HG03097 (cell line): ENCODE measurements at regions not wholly inside any gene's neighbourhood (a gene's known extent, or its start where the extent isn't known, plus 50 kb on each side); places are given as distances from the start of the nearest gene placed in this dataset.

Source experiments
- ATAC-seq: cut with Tn5 transposase; IDR thresholded peaks from one replicate; pipeline ENCODE4 v1.9.1; 2021; ENCODE audit not compliant: unreplicated experiment, low FRiP score

DNA sequence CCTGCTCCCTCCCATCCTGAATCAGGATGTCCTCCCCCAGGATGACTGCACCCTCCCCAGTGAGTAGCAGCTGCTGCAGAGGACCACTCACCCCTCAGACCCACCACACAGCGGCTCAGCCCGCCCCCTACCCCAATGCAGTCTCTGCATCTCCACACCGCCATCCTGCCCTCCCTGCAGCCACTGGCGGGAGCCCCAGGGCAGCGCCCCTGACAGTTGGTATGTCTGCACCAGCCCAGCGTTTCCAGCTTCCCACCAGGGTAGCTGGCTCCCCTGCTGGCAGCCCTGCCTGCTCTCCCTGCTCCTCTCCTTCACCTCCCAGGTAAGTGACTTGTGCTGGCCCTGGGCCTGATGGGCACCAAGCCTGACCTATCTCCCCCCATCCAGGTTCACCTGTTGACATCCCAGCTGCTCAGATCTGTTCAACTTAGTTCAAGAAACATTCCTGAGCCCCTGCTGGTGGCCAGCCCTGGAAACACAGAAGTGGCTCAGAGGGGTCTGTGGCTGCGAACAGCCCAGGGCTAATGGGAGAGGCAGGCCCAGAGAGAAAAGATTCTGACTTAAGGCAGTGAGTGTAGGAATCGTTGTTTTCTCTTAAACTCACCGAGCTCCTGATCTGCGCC, 117.7 kb upstream of the RAB6C start:
- no peak for ATAC-seq

DNA sequence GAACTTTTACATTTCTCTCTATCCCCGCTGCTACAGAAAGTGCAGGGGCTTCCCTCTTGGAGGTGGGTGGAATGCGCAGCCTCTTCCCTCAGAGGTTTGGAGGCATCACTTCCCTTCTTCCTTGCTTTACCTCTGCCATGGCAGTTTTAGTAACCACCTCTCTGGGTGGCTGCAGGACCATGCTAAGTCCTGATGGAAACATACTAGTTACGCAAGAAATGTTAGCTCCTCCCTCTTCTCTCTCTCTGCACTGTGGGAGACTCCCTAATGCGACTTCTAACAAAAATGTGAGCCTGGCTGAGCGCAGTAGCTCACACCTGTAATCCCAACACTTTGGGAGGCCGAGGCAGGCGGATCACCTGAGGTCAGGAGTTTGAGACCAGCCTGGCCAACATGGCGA, 116.8 kb upstream of the RAB6C start:
- no peak for ATAC-seq

DNA sequence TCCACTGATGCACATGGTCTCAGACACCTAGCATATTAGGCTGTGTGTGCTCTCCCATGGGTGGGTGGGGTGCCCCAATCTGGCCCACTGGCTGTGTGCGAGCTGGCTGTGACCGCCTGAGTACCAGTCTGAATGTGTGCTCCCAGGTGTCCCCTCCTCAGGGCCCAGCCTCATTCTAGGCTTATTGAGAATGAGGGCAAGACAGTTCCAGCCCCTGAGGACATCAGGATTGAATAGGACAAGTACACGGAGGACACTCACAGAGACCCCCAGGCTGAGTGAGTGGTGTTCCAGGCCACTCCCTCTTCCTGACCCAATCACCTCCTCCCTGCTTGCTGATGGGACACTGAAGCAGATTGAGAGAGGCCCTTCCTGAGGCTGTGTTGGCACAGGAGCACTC, 116.1 kb upstream of the RAB6C start:
- no peak for ATAC-seq

DNA sequence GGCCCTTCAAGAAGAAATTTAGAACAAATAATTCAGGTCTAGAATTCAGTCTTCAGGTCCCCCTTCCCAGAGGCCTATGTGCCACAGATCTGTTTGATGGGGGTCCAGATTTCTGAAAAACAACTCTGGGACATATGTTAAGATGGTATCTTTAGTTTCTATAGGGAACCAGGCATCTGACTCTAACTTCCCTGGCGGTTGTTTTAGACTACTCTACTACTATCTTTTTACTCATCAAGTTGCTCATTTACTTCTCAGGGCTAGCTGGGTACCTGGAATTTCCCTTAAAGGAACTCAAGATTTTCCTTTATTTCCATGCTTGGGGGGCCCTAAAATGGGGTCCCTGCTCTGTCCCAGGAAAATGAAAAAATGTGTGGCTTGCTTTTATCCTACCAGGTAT, 114.7 kb upstream of the RAB6C start:
- peak; percentile 50 for ATAC-seq

DNA sequence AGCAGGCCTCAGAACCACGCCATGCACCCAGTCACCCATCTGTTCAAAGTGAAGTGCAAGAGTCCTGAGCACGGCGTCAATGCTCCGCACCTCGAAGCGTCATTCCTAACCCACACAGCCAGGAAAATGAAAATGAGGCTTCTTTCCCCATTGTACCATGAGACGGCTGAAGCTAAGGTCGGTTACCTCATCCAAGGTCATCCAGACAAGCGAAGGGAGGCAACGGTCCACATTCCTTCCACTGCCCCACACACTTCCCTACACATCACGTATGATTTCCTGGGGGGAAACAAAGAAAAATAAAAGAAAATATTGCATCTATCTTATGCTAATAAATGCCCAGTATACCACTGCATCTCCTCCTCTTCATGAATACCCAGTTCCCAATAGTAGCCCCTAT, 113.5 kb upstream of the RAB6C start:
- no peak for ATAC-seq

DNA sequence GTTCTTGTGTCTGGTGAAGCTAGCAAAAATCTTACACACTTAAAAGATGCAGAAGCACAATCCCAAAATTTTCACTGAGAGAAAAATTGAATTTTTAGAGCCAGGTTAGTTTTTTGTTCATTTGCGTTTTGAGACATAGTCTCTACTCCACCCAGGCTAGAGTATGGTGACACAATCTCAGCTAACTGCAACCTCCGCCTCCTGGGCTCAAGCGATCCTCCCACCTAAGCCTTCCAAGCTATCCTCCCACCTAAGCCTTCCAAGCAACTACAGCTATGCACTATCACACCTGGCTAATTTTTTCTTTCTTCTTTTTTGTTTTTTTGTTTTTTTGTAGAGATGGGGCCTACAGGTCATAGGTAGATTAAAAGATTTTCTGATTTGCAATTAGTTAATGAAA, 113.1 kb upstream of the RAB6C start:
- no peak for ATAC-seq

DNA sequence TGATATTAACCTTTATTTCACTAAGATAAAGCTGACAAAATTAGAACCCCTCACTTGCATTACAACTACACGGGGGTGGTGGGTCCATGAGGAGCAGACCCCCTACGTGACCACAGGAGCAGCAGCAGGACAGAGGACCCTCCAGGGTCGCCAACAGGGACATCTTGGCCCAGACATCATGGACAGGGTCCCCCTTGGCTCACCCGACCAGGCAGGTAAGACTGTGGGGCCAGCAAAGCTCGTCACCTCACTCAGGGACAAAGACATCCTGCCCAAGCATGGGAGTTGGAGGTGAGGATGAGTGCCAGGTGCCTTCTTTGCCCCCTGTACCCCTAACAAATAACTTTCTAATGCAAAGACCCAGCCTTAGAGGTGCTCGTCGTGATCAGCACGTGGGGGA, 111.3 kb upstream of the RAB6C start:
- ATAC-seq = no peak

DNA sequence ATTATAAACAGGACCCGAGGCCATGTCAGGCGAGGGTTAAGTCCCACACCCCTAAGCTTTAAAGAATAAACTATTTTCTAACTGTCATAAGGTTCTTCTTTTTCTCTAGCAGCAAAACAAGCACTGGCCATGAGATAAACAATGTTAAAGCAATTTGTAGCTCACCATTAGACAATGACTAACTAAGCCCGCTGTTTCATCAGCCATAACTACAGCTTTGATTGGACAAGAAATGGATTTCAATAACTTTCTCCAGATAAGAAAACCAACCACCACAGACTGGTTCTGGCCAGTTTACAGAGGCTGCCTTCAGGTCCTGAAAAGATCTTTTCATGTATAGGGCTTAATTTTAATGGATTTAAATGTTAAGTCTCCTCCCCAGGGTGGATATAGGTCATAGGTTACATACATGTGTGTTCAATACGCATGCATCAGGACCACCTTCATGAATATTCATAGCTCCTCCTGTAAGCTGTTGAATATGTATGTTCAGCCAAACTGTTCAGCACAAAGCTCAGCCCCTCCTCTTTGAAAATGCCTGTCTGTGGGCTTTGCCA, 108.7 kb upstream of the RAB6C start:
- ATAC-seq = no peak

DNA sequence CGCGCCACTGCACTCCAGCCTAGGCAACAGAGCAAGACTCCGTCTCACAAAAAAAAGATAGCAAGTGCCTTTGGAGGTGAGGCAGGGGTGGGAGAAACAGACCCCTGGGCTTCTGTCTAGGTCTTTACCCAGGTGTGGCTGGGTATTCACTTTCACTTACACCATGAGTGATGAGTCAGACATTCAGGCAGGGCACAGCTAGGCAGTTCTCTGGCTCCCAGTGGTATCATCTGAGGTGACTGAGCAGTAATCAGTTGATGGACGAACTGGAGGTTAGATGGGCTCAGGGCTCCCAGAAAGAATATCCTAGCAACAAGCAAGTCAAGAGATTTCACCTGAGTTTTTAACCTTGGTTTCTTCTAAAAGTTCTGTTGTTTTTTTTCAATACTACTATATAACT, 107.0 kb upstream of the RAB6C start:
- no peak for ATAC-seq

DNA sequence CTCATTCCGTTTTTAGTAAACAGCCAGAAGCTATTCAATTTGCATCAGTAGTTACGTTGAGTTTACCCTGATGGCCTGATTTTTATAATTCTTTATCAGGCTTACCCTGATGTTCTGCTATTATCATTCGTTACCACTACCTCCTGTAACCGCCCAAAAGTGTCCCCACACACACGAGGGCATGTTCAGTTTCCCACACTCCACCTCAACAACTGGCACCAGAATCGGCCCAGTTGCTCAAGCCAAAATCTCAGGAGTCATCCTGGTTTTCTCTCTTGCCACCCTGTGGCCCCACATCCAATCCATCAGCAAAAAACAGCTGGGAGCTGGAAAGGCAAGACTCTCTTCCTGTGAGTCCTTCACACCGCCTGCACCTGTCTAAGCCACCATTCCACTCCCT, 102.9 kb upstream of the RAB6C start:
- no peak for ATAC-seq

DNA sequence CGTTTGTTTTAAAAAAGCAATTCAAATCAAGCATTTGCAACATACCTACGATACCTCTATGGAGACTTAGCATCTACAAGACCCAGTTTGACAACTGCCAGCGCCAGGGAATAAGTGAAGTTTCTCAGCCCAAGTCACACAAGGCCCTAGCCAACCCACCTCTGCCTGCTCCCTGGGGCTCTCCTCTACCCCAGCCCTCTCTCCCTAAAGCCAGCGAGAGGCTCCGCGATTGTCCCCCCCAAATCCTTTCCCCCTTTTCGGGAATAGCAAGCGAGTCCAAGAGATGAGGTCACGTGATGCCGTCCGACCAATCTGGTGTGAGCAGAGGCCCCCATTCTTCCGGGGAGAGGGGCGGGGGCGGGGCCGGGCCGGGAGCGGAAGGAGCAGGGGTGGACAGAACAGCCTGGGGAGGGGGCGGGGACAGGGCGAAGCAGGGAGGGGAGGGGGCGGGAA, 102.2 kb upstream of the RAB6C start:
- peak; percentile 60 for ATAC-seq

DNA sequence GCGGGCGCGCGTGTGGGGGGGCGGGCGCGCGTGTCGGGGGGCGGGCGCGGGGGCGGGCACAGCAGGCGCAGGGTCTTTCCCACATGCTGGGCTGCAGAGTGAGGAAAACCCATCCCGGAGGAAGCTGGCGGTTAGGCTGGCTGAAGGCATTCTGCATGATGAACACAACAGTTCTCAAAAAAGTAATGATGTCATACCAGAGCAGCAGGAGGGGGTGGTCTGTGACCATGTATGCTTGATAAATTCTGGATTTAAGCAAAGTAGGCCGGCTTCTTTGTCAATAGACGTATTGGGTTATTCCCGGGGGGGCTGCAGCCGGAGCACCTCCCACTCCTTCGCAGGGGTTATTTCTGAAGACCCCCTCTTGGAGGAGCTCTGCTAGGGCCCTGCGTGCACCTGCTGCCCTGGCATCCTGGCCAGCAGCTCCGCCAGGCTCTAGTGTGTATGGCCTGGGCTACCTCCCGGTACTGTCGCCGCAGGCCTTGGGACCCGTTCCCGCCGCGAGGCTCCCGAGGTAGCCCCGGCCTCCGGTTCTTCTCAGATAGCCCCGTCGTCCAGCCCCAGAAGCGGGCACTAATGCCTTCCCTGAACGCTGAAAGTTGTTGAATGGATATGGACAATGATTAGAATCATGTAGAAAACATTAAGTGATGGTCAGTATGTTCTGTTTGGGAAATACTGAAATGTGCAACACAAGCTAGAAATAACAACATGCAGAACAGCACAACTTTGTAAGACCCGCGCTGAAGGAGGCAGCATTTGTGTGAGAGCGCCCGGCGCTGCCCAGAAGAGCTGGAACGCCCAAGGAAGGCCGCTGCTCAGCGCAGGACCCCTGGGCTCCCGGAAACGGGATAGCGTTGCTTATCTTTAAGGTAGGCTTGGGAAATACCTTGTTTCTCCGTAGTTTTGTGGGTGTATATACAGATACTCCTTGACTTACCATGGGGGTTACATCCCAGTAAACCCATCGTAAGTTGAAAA, 101.4 kb upstream of the RAB6C start:
- ATAC-seq = no peak

DNA sequence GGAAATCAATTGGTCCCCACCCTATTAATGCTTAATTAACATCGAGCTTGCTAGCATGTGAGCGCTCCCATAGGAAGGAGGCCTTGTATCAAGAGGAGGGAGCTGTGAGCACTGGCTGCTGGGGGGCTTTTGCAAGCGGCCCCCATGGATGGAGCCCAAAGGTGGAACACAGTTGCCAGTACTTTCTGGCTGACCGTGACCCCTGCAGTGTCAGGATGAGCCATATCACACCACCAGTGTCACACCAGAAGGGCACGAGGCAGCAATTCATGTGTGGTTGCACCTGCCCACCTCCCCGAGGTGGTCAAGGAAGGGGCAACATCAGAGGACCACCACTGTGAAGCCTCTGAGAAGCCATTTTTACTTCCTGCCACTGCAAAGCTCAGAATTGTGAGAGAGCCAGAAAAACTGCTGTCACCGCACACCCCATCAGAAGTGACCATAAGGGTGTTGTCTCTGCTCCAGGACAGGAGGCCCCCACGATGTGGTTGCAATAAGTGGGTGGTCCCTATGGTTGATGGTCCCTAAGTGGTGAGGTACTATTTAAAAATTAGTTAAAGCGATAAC, 99.8 kb upstream of the RAB6C start:
- ATAC-seq = no peak

DNA sequence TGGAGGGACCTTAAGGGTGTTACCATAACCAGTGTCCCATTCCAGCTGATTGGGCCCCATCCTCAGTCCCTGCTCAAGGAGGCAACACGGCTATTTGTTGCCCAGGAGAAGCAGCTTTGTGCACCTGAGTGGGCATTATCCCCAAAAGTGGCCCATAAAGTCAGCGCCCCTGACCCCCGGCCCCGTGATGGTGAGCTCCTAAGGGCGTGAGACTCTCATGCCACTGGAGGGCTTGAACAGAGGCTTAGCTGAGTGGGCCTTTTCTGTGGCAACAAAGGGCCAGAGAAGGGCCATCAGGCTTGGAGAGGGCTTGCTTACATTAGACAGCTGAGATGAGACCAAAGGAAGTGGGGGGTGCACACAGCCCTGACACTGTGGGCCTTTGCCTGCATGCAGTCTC, 99.2 kb upstream of the RAB6C start:
- ATAC-seq = no peak

DNA sequence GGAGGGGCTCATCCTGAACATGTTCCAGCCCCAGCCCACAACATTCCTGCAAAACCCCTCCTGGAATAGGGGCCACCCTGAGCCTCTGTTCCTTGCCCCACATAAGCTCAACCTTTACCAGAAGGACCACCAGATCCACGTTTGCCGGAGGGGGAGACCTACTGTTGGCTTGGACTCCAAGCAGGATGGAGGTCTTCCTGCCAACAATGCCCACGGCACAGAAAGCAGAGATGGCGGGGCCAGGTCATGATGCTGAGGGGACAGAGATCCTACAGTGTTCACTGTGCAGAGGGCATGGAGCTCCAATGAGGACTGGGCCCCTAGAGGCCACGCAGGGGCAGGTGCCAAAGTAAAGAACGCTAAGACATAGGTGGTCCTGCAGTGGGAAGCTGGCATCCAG, 98.5 kb upstream of the RAB6C start:
- no peak for ATAC-seq

DNA sequence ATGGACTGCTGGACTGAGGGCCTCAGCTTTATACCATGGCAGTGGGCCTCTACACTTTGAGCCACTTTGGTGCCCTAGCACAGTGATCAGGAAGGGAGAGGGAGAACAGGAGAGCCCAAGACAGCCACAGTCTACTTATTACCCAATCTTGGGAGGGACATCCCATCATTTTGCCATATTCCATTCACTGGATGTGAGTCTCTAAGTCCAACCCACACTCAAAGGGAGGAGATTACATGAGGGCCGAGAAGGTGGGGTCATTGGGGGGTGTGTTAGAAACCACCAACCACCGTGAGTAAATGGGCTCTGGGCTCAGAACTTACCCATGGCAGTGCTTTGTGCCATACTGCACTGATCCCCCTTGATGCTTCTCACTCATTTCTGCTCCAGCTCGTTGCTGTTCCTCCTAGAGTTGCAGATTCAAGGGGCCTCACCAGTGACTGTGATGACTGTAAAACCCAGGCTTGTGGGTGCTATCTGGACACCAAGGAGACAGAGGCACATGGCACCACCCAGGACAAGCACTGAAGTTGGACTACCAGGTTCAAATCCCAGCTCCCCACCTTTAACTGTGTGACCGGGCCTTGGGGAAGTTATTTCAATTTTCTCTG, 97.6 kb upstream of the RAB6C start:
- no peak for ATAC-seq

DNA sequence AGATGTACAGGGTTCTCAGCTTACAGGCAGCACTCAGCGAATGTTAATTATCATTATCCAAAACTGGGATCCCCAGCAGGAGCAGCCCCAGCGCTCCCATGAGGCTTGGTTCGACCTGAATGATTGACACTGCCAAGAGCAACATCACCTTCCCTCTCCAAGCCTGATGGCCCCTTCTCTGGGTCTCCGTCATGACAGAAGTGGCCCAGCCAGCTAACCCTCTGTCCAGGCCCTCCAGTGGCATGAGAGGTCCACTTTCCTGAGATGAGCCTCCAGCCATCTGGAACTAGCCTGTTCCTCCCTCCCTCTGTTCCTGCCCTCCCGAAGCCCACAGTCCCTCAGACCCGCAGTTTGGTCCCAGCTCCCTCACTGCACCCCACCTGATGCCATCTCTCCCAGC, 97.0 kb upstream of the RAB6C start:
- no peak for ATAC-seq

DNA sequence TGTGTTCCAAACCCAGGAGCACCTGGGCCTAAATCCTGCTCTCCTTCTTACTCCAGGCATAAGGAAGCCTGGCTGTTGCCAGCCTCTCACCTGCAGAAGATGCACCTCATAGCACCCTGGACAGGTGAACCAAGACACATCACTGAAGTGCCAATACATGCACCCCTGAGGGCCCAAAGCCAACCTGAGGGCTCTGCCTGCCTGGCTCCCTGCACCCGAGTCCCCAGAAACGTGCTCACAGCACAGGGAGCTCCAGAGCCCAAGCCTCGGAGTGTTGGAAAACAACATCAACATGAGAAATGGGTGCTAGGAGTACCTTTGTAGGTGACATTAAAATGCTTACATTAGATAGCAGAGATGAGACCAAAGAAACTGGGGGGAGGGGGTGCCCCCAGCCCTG, 96.3 kb upstream of the RAB6C start:
- no peak for ATAC-seq

DNA sequence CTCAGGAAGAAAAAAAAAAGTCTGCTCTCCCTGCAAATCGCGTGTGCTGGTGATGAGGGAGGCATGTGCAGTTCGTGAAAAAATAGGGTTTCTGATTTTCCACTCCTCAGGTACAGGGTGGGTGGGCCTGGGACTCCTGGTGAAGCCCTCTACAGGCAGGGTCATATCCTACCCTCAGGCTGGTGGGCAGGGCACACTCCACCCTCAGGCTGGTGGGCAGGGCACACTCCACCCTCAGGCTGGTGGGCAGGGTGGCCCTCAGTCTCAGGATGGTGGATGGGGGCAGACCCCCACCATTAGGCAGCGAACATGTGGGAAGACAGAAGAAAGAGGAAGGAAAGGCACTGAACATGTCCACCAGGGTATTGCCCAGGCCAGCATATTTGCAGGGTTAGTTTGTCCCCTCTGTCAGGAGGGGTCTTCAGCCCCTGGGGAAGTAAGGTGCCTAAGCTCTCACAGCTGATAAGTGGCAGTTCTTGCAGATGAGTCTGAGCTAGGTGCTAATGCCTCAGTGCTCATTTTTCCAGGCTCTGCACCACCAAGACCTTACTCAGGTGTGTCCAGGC, 95.2 kb upstream of the RAB6C start:
- ATAC-seq = no peak

DNA sequence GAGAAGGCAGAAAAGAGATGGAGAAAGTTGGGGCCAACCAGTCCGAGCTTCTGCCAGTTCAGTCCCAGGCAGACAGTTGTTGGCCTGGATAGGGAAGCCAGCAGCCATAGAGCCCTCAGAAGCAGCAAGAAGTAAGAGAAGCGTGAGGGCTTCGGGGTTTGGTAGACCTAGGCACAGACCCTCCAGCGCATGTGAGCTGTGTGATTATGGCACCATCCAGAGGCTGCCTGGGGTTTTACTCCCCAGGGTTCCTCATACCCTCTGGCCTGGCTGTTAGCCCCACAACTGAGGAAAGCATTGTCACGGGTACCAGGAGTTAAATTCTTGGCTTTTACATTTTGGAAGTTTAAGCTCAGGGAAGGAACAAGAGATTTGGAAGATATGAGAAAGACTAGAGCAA, 93.7 kb upstream of the RAB6C start:
- ATAC-seq = no peak
